ENCODE measurements at regions not wholly inside any gene's neighbourhood (a gene's known extent, or its start where the extent isn't known, plus 50 kb on each side); places are given as distances from the start of the nearest gene placed in this dataset.
A peak's percentile ranks its signal among the peaks of the same experiment; 100 is the strongest.

- DNase-seq (ENCODE audit: low read depth), result no peak
- TF ChIP-seq CTCF (IDR thresholded peaks at IDR 0.05; ENCODE audit: control insufficient read depth, insufficient read depth, low read depth, low read length, missing control alignments), result no peak
Observed at GRCh38 chr7:19415123-19415522, 269.9 kb upstream of the FERD3L start.

GRCh38 chr7:19413443-19413965, 268.3 kb upstream of the FERD3L start:
- no peak overlapping the region for H3K4me3 ChIP-seq (ENCODE audit: control insufficient read depth, low read depth, low read length)
- no peak for TF ChIP-seq CTCF (IDR thresholded peaks at IDR 0.05; ENCODE audit: control insufficient read depth, insufficient read depth, low read depth, low read length, missing control alignments)
- no peak for DNase-seq (ENCODE audit: low read depth)

More at GRCh38 chr7:19415123-19415522, 269.9 kb upstream of the FERD3L start:
- H3K4me3 ChIP-seq (ENCODE audit: control insufficient read depth, low read depth, low read length), result no peak overlapping the region

- no peak for DNase-seq (ENCODE audit: low read depth)
- no peak overlapping the region for H3K4me3 ChIP-seq (ENCODE audit: control insufficient read depth, low read depth, low read length)
- no peak for TF ChIP-seq CTCF (IDR thresholded peaks at IDR 0.05; ENCODE audit: control insufficient read depth, insufficient read depth, low read depth, low read length, missing control alignments)
Observed at GRCh38 chr7:19410691-19411090, 265.5 kb upstream of the FERD3L start.

GRCh38 chr7:19410106-19410505, 264.9 kb upstream of the FERD3L start:
- DNase-seq (ENCODE audit: low read depth), result peak; percentile 33
- no peak for TF ChIP-seq CTCF (IDR thresholded peaks at IDR 0.05; ENCODE audit: control insufficient read depth, insufficient read depth, low read depth, low read length, missing control alignments)
- H3K4me3 ChIP-seq (ENCODE audit: control insufficient read depth, low read depth, low read length), result no peak overlapping the region

- H3K4me3 ChIP-seq (ENCODE audit: control insufficient read depth, low read depth, low read length), result no peak overlapping the region
- no peak for DNase-seq (ENCODE audit: low read depth)
- TF ChIP-seq CTCF (IDR thresholded peaks at IDR 0.05; ENCODE audit: control insufficient read depth, insufficient read depth, low read depth, low read length, missing control alignments), result no peak
Observed at GRCh38 chr7:19408706-19409220, 263.5 kb upstream of the FERD3L start.

- TF ChIP-seq CTCF (IDR thresholded peaks at IDR 0.05; ENCODE audit: control insufficient read depth, insufficient read depth, low read depth, low read length, missing control alignments), result no peak
- no peak for DNase-seq (ENCODE audit: low read depth)
- no peak overlapping the region for H3K4me3 ChIP-seq (ENCODE audit: control insufficient read depth, low read depth, low read length)
Observed at GRCh38 chr7:19407270-19407669, 262.0 kb upstream of the FERD3L start.
